ENCODE measurements at regions not wholly inside any gene's neighbourhood (a gene's known extent, or its start where the extent isn't known, plus 50 kb on each side); places are given as distances from the start of the nearest gene placed in this dataset.

DNA sequence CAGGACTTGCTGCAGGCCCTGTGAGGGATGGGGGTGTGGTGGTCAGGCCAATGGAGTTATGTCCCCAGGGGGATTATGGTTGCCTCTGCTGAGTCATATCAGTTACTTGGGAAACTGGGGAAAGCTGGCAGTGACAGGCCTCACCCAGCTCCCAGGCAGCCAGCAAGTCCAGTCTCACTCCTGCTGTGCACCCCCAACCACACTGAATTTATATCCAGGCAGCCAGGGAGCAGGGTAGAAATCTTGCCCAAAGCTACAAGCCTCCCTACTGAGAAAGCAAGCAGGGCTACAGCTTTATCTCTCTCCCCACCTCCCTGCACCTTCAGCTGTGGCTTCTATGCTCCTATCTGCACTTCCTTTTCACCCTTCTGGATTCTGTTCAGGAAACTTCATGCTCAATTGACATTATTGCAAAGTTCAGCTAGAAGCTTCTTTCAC is 2076.0 kb upstream of the CDH9 start:
- TF ChIP-seq, protein P1, sequence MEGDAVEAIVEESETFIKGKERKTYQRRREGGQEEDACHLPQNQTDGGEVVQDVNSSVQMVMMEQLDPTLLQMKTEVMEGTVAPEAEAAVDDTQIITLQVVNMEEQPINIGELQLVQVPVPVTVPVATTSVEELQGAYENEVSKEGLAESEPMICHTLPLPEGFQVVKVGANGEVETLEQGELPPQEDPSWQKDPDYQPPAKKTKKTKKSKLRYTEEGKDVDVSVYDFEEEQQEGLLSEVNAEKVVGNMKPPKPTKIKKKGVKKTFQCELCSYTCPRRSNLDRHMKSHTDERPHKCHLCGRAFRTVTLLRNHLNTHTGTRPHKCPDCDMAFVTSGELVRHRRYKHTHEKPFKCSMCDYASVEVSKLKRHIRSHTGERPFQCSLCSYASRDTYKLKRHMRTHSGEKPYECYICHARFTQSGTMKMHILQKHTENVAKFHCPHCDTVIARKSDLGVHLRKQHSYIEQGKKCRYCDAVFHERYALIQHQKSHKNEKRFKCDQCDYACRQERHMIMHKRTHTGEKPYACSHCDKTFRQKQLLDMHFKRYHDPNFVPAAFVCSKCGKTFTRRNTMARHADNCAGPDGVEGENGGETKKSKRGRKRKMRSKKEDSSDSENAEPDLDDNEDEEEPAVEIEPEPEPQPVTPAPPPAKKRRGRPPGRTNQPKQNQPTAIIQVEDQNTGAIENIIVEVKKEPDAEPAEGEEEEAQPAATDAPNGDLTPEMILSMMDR (IDR thresholded peaks at IDR 0.05), result no peak
- TF ChIP-seq POLR2A (IDR thresholded peaks at IDR 0.05), result no peak

Data from testis (tissue), 2 donors.